Medulla oblongata (tissue), 1 donor: ENCODE measurements at regions not wholly inside any gene's neighbourhood (a gene's known extent, or its start where the extent isn't known, plus 50 kb on each side); places are given as distances from the start of the nearest gene placed in this dataset.

Source experiments
- DNase-seq: peaks from one replicate; pipeline ENCODE4 v3.0.0-alpha.2; 2015; ENCODE audit errors: extremely low spot score

- DNase-seq: peak; percentile 14
Observed at GRCh38 chr3:10702961-10703740, 112.9 kb upstream of the SLC6A11 start.

DNA sequence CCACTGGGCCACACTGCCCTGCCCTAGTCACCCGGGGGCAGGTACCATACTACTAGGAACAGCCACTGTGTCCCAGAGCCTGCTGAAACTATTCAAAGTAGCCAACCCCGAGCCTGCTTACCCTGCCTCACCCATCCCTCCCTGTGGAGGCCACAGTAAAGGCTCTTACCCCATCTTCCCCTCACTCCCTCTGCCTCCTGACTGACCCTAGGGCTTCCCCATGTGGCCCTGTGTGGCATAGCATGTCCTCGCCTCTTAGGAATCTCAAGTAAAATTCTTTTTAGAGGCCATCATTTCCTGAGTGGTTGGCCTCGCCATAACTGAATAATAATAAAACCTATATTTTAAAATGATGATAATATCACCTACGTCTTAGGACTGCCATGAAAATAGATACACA is 112.2 kb upstream of the SLC6A11 start:
- no peak for DNase-seq

DNA sequence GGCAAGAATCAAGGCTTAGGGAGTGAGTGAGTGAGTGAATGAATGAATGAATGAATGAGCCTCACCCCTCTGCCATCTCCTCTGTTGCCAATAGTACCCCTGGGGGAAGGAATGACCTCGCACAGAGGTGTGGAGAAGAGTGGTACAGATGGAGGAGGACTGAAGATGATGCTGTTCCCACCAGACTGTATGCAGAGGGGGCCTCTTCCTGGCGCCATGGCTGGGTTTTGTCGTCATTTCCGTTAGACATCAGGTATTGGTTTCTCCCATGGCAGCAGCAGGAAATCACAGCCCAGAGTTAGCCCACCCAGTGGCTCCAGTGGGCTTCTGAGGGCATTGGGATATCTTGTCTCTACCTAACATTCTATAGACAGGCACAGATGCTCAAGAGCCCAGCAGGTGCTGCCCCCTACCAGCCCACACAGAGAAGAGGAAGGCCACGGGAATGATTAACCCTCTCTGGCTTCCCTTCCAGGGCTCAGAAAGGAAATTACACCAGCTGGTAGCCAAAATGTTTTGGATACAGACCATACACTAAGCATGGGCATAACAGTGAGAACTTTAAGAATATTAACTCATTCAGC is 109.8 kb upstream of the SLC6A11 start:
- DNase-seq: no peak

DNA sequence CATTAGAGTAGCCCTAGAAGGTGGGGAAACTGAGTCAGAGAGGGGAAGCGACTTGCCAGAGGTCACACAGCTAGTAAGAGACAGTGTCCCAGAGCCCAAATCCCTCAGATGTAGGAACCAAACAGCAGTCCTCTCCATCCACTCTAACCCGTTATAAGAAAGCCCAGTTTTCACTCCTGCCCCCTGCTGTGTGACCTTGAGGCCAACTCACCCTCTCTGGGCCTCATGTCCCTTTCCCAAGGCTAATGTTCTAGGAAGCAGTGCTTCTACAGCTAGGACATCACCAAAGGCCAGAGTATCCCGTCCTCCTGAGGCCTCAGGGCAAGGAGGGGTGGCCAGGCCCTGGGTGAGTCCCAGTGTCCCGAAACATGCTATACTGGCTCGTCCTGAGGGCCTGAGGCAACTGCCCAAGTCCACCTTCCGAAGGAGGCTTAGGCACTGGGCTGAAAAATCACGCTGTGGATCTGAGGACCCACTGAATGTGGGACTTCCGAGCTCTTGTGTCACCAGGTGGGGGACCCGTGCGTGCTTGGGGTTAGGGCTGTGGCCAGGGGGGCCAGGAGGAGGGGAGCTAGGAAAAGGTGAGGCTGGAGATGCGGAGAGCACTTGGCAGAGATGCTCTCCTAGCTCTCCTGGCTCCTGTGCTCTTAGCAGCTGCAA is 109.2 kb upstream of the SLC6A11 start:
- DNase-seq: no peak

DNA sequence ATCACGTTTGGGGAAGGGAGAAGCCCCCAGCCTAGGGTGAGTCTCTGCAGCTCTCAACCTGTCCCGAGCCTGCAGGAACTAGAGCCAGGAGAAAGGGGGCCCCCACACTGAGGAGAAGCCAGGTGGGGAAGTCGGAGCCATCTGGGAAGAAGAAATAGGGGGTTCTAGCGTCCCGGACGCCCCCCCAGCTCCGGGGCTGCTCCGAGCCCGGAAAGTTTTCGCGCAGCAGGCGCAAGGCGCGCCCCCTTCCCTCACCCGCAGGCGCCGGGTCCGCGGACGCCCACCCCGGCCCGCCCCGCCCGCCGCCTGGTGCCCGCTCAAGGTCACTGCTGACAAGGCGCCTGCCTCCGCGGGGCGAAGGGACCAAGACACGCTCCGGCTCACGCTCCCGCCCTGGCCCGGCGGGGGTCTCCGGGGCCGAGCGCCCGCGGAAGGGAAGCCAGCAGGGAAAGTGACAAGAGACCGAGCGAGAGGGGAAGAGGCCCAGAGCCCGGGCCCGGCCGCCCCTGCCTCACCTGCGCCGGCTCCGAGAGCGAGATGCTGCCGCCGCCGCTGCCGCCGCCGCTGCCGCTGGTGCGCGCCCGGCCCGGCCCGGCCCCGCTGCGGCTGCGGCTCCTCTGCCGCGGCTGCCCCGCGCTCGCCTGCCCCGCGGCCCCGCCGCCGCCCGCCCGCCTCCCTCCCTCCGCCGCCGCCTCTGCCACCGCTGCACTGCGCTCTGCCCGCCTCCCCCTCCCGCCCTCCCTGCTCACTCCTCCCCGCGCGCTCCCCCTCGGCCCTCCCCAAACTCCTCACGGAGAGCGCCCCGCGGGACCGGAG is 108.4 kb upstream of the SLC6A11 start:
- DNase-seq: no peak

DNA sequence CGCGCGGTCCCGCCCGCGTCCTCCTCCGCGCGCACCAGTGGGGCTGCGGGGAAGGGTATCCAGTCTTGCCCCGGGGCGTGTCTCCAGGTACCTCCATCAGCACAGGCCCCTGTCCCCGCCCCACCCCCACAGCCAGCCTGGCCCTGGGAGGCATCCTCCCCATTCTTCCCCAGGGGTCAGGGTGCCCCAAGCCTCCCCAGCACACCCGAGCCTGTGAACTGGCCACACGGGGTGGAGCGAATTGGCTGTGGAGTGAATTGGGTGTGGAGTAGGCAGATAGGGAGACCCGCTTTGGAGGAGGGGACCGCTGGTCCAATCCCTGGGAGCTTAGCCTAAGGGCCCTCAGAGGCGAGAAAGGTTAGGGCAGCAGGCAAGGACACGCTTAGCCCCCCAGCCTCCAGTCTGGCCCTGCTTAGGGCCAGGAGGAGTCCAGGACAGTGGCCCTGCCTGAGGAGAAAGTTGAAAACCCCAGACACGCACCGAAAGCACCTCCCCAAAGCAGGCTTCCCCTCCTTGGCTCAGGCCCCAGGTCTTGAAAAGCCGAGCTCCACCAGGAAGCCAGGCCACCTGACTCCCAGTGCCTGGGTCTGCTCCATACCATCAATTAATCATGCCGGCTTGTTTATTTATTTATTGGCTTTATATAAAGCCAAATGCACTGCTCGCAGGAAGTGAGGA is 107.7 kb upstream of the SLC6A11 start:
- DNase-seq: peak; percentile 26

DNA sequence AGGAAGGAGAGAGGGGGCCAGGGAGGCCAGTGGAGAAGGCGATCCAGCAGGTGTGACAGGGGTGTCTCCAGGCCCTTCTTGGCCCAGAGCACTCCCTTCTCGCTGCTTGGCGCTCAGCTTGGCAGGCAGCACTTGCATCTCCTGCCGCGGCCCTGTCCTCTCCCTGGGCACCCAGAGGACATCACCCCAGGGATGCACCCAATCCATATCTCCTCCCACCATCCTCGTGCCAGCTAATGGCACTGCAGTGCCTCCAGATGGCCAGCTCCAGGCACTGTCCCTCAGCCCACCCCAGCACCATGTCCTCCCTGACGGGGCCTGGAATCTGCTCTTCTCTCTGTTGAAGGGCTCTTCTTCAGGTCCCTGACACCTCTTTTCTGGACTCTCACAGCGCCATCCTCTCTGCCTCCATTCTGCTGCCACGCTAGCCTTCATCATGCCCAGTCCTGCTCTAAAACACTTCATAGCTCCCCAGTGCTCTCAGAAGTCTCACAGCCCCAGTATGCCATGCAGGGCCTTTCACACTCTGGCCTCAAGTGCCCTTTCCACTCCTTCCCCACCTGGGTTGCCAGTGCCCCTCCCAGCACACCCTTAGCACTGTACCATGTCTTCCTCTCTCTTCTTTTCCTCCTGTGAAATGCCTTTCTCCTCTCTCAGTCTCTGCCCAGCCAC is 106.8 kb upstream of the SLC6A11 start:
- DNase-seq: no peak

- no peak for DNase-seq
Observed at GRCh38 chr3:10712121-10712520, 103.9 kb upstream of the SLC6A11 start.

DNA sequence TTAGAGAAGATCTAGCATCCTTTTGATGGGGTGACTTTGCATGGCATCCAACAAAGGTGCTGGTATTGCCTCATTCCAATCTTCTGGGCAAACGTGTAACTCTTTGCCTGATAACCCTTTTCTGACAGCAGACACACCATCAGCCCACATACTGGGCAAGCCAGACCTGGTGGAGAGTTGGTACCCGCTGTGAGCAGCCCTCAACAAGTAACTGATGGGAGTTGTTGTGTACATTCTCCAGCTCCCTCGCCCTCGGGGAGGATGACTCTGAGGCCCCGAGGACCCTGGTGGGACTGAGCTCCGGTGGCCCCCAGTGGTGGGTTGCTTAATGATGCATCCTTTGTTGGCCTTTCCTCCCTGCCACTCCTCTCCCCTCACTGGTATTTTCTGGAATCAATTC is 102.4 kb upstream of the SLC6A11 start:
- DNase-seq: no peak

- DNase-seq: no peak
Observed at GRCh38 chr3:10715886-10716285, 100.1 kb upstream of the SLC6A11 start.

DNA sequence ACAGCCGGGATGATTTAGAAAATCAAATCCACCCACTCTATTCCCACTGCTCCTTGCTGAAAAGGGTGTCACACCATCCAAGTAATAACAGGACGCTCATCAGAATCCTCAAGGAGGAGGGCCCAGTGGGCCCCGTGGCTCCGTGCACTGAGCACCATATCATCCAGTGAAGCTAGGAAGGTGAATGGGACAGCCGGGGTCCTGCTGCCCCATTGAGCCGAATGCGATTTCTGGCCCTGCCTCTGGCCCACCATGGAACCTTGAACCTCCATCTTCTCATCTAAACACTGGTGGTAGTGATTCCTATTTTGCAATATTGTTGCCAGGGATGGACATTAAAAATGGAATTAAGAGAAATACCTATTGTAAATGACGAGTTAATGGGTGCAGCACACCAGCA is 99.1 kb upstream of the SLC6A11 start:
- no peak for DNase-seq

- no peak for DNase-seq
Observed at GRCh38 chr3:10717756-10718155, 98.3 kb upstream of the SLC6A11 start.

- no peak for DNase-seq
Observed at GRCh38 chr3:10721101-10721500, 94.9 kb upstream of the SLC6A11 start.

DNA sequence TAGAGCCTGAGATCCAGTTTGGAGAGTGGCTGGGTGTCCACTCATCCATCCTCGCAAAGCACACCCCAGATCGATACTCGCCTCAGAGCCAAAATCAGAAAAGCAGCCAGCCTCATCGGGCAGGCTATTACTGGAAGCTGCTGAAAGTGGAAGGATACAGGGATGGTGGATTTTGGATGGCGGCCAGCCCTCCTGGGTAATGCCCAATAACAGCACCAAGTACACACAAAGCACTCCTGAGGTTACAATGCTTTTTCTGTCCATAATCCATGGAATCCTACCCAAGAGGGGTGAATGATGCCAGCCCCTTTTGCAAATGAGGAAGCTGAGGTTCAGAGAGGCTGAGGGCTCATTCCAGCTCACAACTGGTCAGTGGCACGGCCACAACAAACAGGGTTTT is 93.1 kb upstream of the SLC6A11 start:
- DNase-seq: no peak

- no peak for DNase-seq
Observed at GRCh38 chr3:10723991-10724390, 92.0 kb upstream of the SLC6A11 start.

DNA sequence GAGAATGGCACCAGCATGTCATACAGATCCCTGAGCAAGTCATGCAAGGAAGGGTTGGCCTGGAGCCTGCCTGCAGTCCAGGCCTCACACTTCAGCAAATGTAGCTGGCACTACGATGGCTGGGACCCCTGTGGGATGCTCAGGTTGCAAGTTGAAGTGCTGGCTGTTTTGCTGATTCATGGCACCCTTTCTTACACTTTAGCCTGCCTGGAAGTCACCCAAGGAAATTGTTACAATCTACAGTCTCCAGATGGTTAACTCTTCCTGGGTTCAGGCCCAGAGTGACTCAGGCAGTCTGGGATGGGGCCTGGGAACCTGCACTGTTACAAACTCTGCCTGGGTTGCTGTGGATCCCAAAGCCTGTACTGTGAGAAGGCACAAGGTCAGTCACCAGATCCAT is 91.0 kb upstream of the SLC6A11 start:
- no peak for DNase-seq

- DNase-seq: no peak
Observed at GRCh38 chr3:10725846-10726245, 90.2 kb upstream of the SLC6A11 start.

- no peak for DNase-seq
Observed at GRCh38 chr3:10726787-10727186, 89.2 kb upstream of the SLC6A11 start.

GRCh38 chr3:10729439-10729838 is 86.6 kb upstream of the SLC6A11 start:
- DNase-seq: no peak

- DNase-seq: no peak
Observed at GRCh38 chr3:10732292-10732691, 83.7 kb upstream of the SLC6A11 start.

DNA sequence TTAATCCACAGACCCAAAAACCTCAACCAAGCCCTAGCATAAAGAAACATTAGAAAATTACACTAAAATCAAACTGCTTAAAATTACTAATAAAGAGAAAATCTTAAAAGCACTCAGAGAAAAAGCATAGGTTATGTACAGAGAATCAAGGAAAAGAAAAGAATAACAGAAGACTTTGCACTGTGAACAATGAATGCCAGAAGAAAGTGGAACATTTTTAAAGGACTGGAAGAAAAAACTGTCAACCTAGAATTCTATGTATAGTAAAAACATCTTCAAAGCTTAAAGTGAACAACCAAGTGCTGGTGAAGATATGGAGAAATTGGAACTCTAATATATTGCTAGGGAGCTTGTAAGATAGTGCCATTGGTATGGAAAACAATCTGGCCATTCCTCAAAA is 82.7 kb upstream of the SLC6A11 start:
- DNase-seq: no peak
